GM19438 (cell line): ENCODE measurements at regions not wholly inside any gene's neighbourhood (a gene's known extent, or its start where the extent isn't known, plus 50 kb on each side); places are given as distances from the start of the nearest gene placed in this dataset.

Source experiments
- ATAC-seq: cut with Tn5 transposase; IDR thresholded peaks from one replicate; pipeline ENCODE4 v1.9.1; 2021; ENCODE audit warnings: low read depth; ENCODE audit not compliant: unreplicated experiment

- no peak for ATAC-seq
These were observed 293.2 kb upstream of the EMCN start for GRCh38 chr4:100811046-100811445.

GRCh38 chr4:100809506-100809905 is 291.7 kb upstream of the EMCN start:
- ATAC-seq: no peak

DNA sequence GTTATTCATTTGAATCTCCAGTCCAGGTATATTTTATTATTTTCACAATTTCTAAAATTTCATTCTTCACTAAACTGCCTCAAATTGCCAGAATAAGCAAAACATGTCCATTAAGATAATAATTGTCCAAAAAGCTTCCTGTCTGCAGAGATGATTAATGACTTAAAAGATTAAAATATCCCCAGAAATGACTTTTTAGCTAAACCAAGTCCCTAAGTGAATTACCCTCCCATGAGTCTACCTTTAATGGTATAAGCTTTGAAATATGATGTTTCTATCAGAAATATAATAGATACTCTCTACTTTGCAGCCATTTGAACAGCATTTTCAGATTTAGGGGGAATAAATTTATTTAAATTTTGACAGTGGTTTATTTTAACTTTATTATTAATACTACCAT is 289.2 kb upstream of the EMCN start:
- no peak for ATAC-seq

- no peak for ATAC-seq
These were observed 287.7 kb upstream of the EMCN start for GRCh38 chr4:100805538-100805937.

DNA sequence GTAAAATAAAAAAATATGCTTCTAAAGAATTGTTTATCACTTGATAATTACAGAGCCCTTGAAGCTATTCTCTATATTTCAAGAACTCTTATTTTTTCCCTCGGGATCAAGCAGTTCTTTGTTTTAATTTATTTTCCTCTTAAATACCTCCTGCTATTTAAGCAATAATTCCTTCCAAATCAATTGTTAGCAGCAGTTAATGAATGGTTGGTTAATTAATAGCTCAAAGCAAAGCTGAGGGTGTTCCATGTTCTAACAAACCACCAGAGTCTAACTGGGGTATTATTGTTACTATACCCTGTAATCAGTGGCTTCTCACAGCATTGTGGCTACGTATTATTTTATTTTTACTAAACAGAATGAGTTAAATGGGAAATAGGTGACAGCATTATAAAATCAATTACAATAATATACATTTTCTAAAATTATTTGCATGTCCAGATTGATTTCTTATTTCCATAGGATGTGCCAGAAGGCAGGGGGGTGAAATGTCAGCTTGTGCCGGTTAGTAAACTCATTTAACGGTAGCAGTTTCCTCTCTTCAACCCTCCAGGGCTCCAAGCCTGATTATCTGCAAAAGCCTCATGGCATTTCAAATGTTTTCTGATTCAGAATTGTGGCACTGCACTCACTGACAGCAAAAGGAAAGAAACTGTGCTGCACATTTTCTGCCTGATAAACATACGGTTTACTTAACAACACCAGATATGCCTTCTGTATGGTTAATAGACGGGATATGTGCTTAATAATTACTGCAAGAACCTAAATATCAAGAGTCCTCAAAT is 286.9 kb upstream of the EMCN start:
- ATAC-seq: no peak

- no peak for ATAC-seq
These were observed 285.9 kb upstream of the EMCN start for GRCh38 chr4:100803751-100804150.

DNA sequence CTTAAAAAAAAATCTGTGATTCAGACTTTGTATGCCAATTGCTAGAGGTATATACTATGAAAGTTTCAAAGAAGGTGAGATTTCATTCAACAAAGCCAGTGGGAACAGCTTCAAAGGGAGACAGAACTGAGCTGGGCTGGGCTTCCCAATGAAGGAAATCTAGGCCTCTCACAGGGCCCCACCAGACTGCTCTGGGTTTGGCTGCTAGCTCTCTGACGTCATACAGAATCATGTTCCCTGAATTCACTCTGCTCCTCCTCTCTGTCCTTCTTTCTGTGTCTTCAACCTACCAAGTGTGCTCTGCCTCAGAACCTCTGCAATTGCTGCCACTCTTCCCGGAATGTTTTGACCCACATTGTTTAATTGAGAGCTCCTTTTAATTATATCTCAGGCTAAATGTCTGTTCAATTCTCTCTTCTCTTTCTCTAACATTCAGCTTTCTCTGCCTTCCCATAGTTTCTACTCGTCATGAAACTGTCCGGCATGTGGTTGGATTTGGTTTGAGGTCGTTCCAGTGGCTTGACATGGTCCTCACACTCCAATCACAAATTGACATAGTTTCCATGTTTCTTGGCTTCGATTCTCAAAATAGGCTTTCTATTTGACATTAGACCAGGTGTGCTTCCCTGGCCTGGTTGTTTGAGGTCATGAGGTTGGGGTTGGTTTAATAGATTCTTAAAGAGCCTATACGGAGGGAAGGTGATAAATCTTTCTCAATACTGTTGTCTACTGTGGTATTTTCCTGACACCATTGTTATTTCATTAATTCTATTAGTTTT is 282.1 kb upstream of the EMCN start:
- no peak for ATAC-seq

DNA sequence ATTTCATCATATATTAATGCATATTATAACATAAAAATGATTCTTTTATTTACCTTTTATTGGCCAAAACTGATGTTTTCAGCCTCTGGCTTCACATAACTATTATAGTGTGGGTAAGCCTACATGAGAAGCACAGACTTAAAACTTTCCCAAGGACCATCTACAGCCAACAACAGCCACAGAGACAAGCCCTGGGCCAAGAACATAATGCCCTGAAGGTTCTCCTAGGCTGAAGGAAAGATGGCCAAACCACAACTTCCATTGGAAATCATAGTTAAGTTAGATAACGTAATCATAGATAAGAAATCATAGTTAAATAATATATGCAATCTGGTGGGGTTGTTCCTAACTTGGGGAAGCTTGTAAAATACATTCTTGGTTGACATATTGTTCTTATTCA is 280.0 kb upstream of the EMCN start:
- ATAC-seq: no peak

GRCh38 chr4:100797356-100797755 is 279.5 kb upstream of the EMCN start:
- ATAC-seq: no peak

GRCh38 chr4:100796332-100796731 is 278.5 kb upstream of the EMCN start:
- ATAC-seq: no peak

- ATAC-seq: no peak
These were observed 277.8 kb upstream of the EMCN start for GRCh38 chr4:100795581-100795980.

- ATAC-seq: no peak
These were observed 273.2 kb upstream of the EMCN start for GRCh38 chr4:100790836-100791615.

DNA sequence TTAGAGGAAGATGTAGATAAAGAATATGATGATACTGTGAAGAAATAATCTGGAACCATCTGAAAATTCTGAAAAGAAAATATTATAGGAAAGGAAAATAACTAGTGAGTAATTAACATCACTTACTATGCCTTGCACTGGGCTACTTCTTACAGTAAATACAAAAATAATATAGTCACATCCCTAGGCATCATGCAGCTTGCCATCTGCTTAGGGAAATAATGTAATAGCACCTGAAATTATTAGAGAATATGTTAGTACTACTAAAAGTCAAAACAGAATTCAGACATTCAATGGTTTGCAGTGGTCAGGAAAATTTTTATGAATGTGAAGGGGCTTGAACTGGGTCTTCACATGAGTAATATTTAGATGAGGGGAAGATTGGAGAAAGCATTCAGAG is 272.2 kb upstream of the EMCN start:
- ATAC-seq: no peak

DNA sequence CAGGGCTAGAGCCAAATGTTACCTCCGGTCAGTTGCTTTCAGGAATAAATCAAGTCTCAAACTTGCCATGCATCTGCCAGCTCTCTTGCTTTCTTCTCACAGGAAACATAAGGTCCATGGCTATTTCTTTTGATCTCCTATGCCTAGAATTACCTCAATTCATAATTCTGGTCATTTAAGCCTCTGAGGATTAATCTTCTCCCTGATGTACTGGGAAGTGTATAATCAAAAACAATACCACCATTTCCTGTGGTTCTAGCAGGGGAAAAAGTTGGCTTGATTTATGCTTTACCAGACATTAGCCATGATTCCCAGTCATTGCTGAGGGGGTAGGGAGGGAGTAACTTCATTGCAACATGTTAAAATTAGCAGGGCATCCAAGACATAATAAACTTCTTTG is 268.7 kb upstream of the EMCN start:
- ATAC-seq: no peak

DNA sequence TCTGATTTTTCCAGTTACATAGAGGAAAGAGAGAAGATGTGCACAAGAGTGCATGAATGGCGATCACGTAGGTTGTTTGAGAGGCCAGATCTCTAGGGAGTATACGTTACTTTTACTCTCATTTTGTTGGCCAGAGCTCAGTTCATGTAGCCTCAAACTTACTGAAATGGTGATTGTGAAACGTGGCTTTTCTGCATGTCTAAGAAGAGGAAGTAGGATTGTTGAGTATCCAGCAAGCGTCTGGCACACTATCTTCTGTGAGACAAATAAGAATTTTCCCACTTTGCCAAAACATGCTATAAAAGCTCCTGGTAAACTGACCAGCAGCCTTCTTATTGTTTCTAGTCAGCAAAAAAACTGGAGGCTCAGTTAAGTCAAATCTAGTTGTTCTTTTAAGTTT is 264.5 kb upstream of the EMCN start:
- ATAC-seq: no peak

GRCh38 chr4:100781435-100781834 is 263.6 kb upstream of the EMCN start:
- no peak for ATAC-seq

DNA sequence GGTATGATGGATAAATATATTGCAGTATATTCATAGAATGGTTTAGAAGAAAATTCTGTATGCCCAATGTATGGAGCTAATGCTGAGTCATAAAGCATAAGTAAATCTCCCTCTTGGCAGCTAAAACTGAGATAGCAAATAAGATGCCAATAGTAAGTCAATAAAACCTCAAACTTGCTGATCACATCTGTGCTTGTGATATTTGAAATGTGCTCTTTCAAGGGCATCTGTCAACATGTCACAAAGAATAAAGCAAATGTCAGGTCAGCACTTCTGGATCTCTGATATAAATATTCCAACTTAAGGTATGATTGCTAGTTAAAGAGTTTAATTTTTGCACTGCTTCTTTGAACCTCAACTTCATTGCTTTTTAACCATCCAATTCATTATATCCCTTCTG is 262.3 kb upstream of the EMCN start:
- no peak for ATAC-seq

DNA sequence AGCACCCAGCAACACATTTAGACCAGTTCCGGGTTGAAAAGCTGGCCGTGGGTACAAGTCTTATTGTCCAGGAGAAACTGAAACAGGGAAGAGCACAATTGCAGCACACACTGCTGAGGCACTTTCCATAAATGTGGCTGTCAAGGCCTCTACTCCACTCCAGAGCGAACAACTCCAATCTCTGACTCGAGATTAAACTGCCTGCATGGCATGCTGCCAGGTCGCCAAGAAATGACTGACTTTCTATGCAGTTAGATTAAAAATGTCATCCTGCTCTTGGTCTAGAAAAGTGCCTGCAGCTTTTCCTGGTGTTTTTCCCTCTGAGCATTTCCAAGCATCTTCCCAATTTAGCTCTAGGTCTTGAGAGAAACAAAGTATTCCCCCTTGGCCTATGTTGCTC is 260.6 kb upstream of the EMCN start:
- no peak for ATAC-seq

DNA sequence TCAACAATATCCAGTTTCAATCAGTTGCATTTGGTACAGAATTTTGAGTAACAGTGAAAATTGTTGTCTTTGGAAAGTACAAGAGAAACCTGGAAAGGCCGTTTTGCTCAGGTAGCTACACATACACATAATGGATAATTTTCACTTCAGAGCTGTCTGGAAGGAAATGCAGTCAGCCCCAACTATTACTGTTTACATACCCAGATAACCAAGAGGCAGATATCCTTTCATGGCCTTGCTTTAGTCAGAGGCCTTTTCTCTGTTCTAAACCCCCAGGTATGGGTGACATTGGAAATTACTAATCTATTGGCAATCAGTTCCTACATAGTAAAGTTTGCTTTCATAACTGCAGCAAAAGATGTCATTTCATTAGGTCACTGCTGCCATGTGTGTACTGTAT is 244.9 kb upstream of the EMCN start:
- ATAC-seq: no peak

- no peak for ATAC-seq
These were observed 236.9 kb upstream of the EMCN start for GRCh38 chr4:100754751-100755150.

- ATAC-seq: no peak
These were observed 228.4 kb upstream of the EMCN start for GRCh38 chr4:100746141-100746739.
